Superior temporal gyrus (tissue), 1 donor: ENCODE measurements at regions not wholly inside any gene's neighbourhood (a gene's known extent, or its start where the extent isn't known, plus 50 kb on each side); places are given as distances from the start of the nearest gene placed in this dataset.

Source experiments
- DNase-seq: peaks from one replicate; pipeline ENCODE4 v3.0.0-alpha.2; 2016; ENCODE audit errors: extremely low spot score

- DNase-seq, result no peak
Observed at GRCh38 chr1:181326348-181326747, 157.0 kb upstream of the CACNA1E start.

DNA sequence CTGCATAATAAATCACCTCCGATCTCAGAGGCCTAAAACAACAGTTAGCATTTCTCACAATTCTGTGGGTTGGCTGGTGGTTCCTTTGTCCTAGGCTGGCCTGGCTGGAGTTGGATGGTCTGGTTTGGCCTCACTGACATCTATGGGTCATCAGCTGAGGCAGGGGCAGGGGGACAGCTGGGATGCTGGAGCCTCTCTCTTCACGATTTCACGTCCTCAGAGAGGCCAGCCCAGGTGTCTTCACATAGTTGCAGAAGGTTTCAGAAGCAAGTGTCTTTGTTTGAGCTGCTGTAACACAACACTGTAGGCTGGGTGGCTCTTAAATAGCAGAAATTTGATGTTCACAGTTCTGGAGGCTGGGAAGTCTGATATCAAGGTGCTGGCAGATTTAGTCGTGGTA is 155.5 kb upstream of the CACNA1E start:
- DNase-seq, result no peak

DNA sequence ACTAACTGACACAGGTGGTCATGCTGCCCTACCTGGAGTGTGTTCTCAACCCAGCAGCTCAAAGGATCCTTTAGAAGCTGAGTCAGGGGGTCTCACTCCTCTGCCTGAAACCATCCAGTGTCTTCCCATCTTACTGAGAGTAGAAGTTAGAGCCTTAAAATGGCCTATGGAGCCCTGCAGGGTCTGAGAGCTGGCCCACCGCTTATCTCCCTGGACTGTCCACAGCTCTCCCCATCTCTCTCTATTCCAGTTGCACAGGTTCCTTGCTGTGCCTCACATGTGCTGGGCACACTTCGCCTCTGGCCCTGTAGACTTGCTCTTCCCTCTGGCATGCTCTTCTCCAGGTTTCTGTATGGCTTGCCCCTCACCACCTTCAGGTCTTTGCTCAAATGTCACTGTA is 148.6 kb upstream of the CACNA1E start:
- no peak for DNase-seq

- no peak for DNase-seq
Observed at GRCh38 chr1:181335631-181336030, 147.7 kb upstream of the CACNA1E start.

- DNase-seq, result no peak
Observed at GRCh38 chr1:181341026-181341632, 142.2 kb upstream of the CACNA1E start.

DNA sequence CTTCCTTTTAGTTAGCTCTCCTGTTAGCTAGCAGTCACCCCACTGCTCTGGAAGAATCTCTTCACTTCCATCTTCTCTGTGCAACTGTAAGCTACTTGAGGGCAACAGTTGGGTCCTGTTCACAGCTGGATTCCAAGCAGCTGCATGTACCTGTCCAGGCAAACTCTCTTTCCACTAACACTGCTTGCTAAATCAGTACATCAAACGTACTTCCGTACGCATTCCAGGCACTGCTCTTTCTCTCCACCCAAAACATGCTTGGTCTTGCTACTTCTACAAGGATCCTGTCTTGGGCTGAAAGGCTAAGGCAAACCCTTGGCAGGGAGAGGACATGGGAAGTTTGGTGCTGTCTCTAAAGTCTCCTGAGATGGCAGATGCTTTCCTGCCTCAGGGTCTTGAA is 139.2 kb upstream of the CACNA1E start:
- DNase-seq, result no peak

GRCh38 chr1:181345146-181345545 is 138.2 kb upstream of the CACNA1E start:
- no peak for DNase-seq

GRCh38 chr1:181347495-181348390 is 135.6 kb upstream of the CACNA1E start:
- DNase-seq, result no peak

- DNase-seq, result no peak
Observed at GRCh38 chr1:181349512-181349911, 133.8 kb upstream of the CACNA1E start.

DNA sequence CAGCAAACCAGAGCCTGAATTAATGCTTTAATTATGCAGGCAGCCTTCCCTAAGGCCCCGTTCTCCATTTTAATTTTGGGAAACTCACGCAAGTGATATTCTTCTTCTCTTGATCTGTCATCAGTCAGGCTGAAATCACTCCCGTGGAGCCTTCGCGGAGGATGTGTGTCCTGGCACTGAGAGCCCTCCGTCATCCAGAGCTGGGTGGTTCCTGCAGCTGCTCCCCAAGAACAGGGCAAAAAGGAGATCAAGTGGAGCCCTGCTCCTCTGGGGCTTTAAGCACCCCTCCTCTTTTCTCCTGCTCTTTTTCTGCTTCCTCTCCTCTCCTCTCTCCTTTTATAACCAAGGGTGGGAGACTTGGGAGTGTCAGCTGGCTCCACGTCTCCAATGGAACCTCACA is 133.2 kb upstream of the CACNA1E start:
- no peak for DNase-seq

GRCh38 chr1:181351740-181352139 is 131.6 kb upstream of the CACNA1E start:
- no peak for DNase-seq

DNA sequence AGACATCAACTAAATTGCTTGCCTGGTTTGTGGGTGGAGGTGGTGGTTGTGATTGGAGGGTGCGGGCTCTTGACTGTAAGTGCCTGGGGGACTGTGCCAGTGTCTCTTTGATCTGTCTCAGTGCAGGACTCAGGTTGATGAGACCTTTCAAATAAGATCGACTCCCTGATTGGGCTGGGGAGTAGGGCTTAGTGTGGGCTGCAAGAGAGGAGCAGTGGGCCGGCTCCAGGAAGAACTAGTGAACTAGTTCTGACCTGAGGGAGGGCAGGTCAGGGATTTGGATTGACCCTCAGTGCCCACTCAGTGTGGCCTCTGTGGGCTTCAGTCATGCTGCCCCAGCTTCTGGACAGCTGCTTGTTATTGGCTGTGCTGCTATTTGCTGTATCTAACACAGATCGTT is 130.6 kb upstream of the CACNA1E start:
- no peak for DNase-seq

DNA sequence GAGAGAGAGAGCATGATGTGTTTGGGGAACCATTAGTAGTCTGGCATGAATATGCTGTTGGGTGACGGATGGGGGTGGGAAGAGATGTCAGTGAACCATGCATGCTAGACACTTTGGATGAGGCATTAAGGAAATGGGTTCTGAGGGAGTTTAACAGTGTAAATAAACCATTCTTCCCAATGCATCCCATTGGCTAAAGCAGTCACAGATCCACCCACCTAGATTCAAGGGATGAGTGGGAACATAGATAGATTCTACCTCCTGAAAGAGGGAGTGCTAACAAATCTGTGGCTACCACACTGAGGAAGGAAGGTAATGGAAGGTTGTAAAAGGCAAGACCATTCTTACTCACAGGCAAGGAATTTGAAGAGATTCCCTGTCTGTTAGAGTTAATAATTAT is 129.8 kb upstream of the CACNA1E start:
- DNase-seq, result no peak

- no peak for DNase-seq
Observed at GRCh38 chr1:181354865-181355264, 128.5 kb upstream of the CACNA1E start.

DNA sequence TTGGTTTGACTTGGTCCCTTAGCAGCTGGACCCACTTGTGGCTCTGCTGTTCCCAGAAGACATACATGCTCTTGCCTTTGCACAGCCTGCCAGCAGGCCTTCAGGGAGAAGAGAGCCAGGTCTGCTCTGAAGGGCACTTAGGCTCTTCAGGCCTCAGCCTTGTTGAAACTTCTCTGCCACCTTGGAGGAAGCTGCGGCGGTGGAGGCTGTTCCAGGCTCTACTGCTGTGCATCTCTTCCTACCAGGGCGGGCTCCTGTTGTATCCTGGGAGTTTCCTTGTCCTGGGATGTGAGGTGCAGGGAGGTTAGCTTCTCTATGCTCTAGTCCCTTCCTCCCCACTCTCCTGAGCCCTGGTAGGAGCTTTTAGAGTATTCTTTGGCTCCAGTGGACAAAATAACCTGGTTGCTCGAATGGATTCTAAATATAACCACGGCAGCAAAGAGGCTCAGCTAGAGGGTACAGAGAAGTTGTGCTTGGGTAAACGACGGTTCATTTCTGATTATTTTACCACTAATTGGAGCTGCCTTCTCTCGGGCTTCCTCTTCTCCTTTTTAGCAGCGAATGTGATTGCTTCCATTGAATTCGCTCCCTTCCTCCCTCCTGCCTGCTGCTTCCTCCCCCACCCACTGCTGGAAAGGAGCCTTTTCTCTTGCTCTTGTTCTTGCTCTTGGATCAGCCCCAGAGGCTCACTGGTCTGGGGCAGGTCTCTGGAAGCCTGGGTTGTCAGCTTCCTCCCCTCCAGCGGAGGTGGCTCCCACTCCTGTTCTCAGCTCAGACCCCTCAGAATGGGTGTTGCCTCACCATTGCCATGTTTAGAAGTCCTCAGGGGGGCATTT is 126.6 kb upstream of the CACNA1E start:
- no peak for DNase-seq

DNA sequence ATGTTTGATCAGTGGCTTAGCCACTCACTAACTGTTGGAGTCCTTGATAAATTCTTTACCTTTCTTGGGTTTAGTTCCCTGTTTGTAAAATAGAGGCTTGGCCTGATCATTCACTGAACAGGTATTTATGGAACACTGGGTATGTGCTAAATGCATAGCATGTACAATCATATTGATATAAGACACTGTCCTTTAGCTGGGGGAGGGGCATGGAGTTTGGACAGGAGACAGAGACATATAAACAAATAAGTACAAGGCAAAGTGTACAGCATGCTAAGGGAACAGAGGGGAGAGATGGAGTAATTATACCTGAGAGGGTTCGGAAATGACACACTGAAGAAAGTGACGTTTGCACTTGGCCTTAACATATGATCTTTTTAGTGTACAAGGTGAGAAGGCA is 124.3 kb upstream of the CACNA1E start:
- no peak for DNase-seq

- DNase-seq, result no peak
Observed at GRCh38 chr1:181364801-181365200, 118.5 kb upstream of the CACNA1E start.

GRCh38 chr1:181366910-181367309 is 116.4 kb upstream of the CACNA1E start:
- DNase-seq, result no peak

DNA sequence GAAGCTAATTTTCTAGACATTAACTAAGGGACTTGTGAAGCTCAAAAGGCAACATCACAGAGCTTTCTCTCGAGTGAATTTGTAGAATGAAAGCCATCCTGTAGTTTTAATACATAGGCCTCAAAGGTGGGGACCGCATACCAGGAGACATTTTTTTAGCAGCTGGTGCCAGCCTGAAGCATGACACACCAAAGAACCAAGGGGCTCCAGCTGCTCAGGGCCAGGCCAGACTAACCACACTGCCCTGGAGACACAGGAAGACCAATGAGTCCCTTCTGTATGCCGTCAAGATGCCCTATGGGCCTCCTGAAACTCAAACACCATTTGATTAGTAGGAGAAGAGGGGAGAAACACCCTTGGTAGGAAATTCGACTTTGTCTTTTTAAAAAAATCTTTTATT is 113.9 kb upstream of the CACNA1E start:
- DNase-seq, result no peak

DNA sequence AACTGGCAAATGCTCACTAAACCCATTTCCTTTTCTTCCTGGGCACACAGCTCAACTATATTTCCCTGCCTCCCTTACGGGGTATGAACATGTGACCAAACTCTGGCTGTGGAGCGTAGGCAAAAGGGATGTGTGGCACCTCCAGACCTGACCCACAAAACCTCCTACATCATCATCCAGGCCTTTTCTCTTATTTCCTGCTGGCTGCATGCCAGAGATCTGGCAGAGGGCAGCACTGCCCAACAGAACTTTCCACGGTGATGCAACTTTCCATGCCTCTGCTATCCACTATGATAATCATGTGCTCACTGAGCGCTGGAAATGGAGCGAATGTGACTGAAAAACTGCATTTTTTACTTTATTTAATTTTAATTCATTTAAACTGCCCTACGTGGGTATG is 99.6 kb upstream of the CACNA1E start:
- DNase-seq, result no peak

GRCh38 chr1:181386340-181386739 is 97.0 kb upstream of the CACNA1E start:
- DNase-seq, result no peak

- DNase-seq, result no peak
Observed at GRCh38 chr1:181386951-181387350, 96.4 kb upstream of the CACNA1E start.

- no peak for DNase-seq
Observed at GRCh38 chr1:181387702-181388101, 95.6 kb upstream of the CACNA1E start.
